H9 (cell line): ENCODE measurements at regions not wholly inside any gene's neighbourhood (a gene's known extent, or its start where the extent isn't known, plus 50 kb on each side); places are given as distances from the start of the nearest gene placed in this dataset.

Experiments used
- DNase-seq: peaks from one replicate; pipeline ENCODE4 v3.0.0-alpha.2; 2017
- H2AFZ ChIP-seq: one replicate; pipeline ENCODE4 v1.6.1; 2013; ENCODE audit warnings: mild to moderate bottlenecking, low read length, control low read depth, moderate library complexity
- H2AK5ac ChIP-seq: 2 replicates; pipeline ENCODE4 v1.6.1; 2013; ENCODE audit warnings: low read length, control low read depth, mixed read lengths; ENCODE audit not compliant: insufficient read length
- H2BK120ac ChIP-seq: one replicate; pipeline ENCODE4 v1.6.1; 2013; ENCODE audit warnings: low read depth, mild to moderate bottlenecking, low read length, control low read depth, inconsistent platforms; ENCODE audit not compliant: poor library complexity, severe bottlenecking
- H2BK12ac ChIP-seq: 2 replicates; pipeline ENCODE4 v1.6.1; 2013; ENCODE audit warnings: low read length, control low read depth, mixed read lengths, low read depth; ENCODE audit not compliant: insufficient read length
- H2BK15ac ChIP-seq: 2 replicates; pipeline ENCODE4 v1.6.1; 2013; ENCODE audit warnings: low read depth, low read length, control low read depth
- H2BK20ac ChIP-seq: one replicate; pipeline ENCODE4 v1.6.1; 2013; ENCODE audit warnings: low read depth, mild to moderate bottlenecking, low read length, control low read depth, inconsistent platforms; ENCODE audit not compliant: poor library complexity, severe bottlenecking
- H2BK5ac ChIP-seq: 2 replicates; pipeline ENCODE4 v1.6.1; 2013; ENCODE audit warnings: low read length, control low read depth, mixed read lengths; ENCODE audit not compliant: insufficient read length
- H3K14ac ChIP-seq: 2 replicates; pipeline ENCODE4 v1.6.1; 2013; ENCODE audit warnings: low read length, control low read depth; ENCODE audit not compliant: insufficient read depth
- H3K18ac ChIP-seq: 2 replicates; pipeline ENCODE4 v1.6.1; 2013; ENCODE audit warnings: low read depth, mild to moderate bottlenecking, mixed read lengths, low read length, control low read depth; ENCODE audit not compliant: insufficient read length
- H3K23ac ChIP-seq: 2 replicates; pipeline ENCODE4 v1.6.1; 2013; ENCODE audit warnings: low read length, control low read depth, mixed read lengths, low read depth; ENCODE audit not compliant: insufficient read length
- H3K23me2 ChIP-seq: 2 replicates; pipeline ENCODE4 v1.6.1; 2013; ENCODE audit warnings: low read depth, mild to moderate bottlenecking, mixed read lengths, low read length, control low read depth; ENCODE audit not compliant: insufficient read length, poor library complexity, severe bottlenecking
- H3K27ac ChIP-seq: 2 replicates; pipeline ENCODE4 v1.5.1; 2013; ENCODE audit warnings: low read length, control low read depth, mixed read lengths, low read depth; ENCODE audit not compliant: insufficient read length
- H3K27me3 ChIP-seq: 2 replicates; pipeline ENCODE4 v1.6.1; 2013; ENCODE audit warnings: low read length, control low read depth, inconsistent platforms; ENCODE audit not compliant: insufficient read depth
- H3K4ac ChIP-seq: 2 replicates; pipeline ENCODE4 v1.6.1; 2013; ENCODE audit warnings: low read depth, mild to moderate bottlenecking, control low read depth, inconsistent platforms, low read length, moderate library complexity
- H3K4me1 ChIP-seq: 2 replicates; pipeline ENCODE4 v1.6.1; 2013; ENCODE audit warnings: low read length, control low read depth, inconsistent platforms; ENCODE audit not compliant: insufficient read depth
- H3K4me2 ChIP-seq: 2 replicates; pipeline ENCODE4 v1.6.1; 2013; ENCODE audit warnings: low read length, control low read depth, mixed read lengths; ENCODE audit not compliant: insufficient read length, insufficient read depth
- H3K56ac ChIP-seq: 2 replicates; pipeline ENCODE4 v1.6.1; 2013; ENCODE audit warnings: low read depth, mild to moderate bottlenecking, mixed read lengths, low read length, control low read depth; ENCODE audit not compliant: insufficient read length
- H3K79me1 ChIP-seq: 2 replicates; pipeline ENCODE4 v1.6.1; 2013; ENCODE audit warnings: low read depth, mild to moderate bottlenecking, moderate library complexity, low read length, control low read depth, inconsistent platforms; ENCODE audit not compliant: insufficient read depth, poor library complexity, severe bottlenecking
- H3K79me2 ChIP-seq: 2 replicates; pipeline ENCODE4 v1.6.1; 2013; ENCODE audit warnings: low read length, control low read depth, inconsistent platforms; ENCODE audit not compliant: insufficient read depth
- H3K9ac ChIP-seq: 2 replicates; pipeline ENCODE4 v1.6.1; 2013; ENCODE audit warnings: low read length, control low read depth, mixed read lengths; ENCODE audit not compliant: insufficient read length; ENCODE audit errors: extremely low read depth
- H3K9me3 ChIP-seq: one replicate; pipeline ENCODE4 v1.6.1; 2013; ENCODE audit warnings: low read depth, low read length, inconsistent platforms; ENCODE audit not compliant: control insufficient read depth
- H3T11ph ChIP-seq: one replicate; pipeline ENCODE4 v1.6.1; 2013; ENCODE audit warnings: mild to moderate bottlenecking, low read length, control low read depth, inconsistent platforms
- H4K20me1 ChIP-seq: one replicate; pipeline ENCODE4 v1.6.1; 2013; ENCODE audit not compliant: control insufficient read depth, insufficient read length, insufficient read depth
- H4K5ac ChIP-seq: 2 replicates; pipeline ENCODE4 v1.6.1; 2013; ENCODE audit warnings: low read depth, mild to moderate bottlenecking, mixed read lengths, low read length, control low read depth; ENCODE audit not compliant: insufficient read length
- H4K8ac ChIP-seq: replicated peaks from 2 replicates; pipeline ENCODE4 v1.6.1; 2013; ENCODE audit warnings: low read length, control low read depth, mixed read lengths, low read depth; ENCODE audit not compliant: insufficient read length
- H4K91ac ChIP-seq: 2 replicates; pipeline ENCODE4 v1.6.1; 2013; ENCODE audit warnings: low read depth, mild to moderate bottlenecking, moderate library complexity, mixed read lengths, low read length, control low read depth; ENCODE audit not compliant: insufficient read length
- H3K27ac Mint-ChIP-seq, 3 experiments: 2 replicates in 2 of 3; 3 replicates in 1 of 3; pipeline ENCODE4 v1.8.0; 2020 to 2021; ENCODE audit warnings: mixed read lengths in 3 of 3, mild to moderate bottlenecking in 1 of 3, moderate library complexity in 1 of 3
- H3K27me3 Mint-ChIP-seq: 2 replicates; pipeline ENCODE4 v1.8.0; 2021; ENCODE audit warnings: low read depth, mild to moderate bottlenecking, moderate library complexity, mixed read lengths
- H3K36me3 Mint-ChIP-seq, 3 experiments: 2 replicates in 2 of 3; 3 replicates in 1 of 3; pipeline ENCODE4 v1.8.0; 2020 to 2021; ENCODE audit warnings: low read depth in 3 of 3, mixed read lengths in 3 of 3; ENCODE audit not compliant: insufficient read depth in 1 of 3
- H3K4me1 Mint-ChIP-seq, 2 experiments: 2 replicates each; pipeline ENCODE4 v1.8.0; 2020; ENCODE audit warnings: mixed read lengths in 2 of 2
- H3K4me3 Mint-ChIP-seq, 2 experiments: 2 replicates in 1 of 2; 3 replicates in 1 of 2; pipeline ENCODE4 v1.8.0; 2020 to 2021; ENCODE audit warnings: mild to moderate bottlenecking in 2 of 2, mixed read lengths in 2 of 2, moderate library complexity in 1 of 2
- H3K9me3 Mint-ChIP-seq, 2 experiments: 2 replicates in 1 of 2; 3 replicates in 1 of 2; pipeline ENCODE4 v1.8.0; 2020; ENCODE audit warnings: mild to moderate bottlenecking in 2 of 2, mixed read lengths in 2 of 2, moderate library complexity in 1 of 2
- WGBS: extraction: QIAGEN DNeasy Blood & Tissue Kit; methylation state at CpG from one replicate; pipeline ENCODE4 v1.1.7; 2013; ENCODE audit warnings: missing lambda C conversion rate, low lambda C conversion rate, mixed read lengths; ENCODE audit not compliant: insufficient read length; ENCODE audit errors: extremely low coverage; 5-methylcytosine and 5-hydroxymethylcytosine counted together
- TF ChIP-seq, protein P1 (sequence below): fragments of 200-600 bp; sonication (generic); conservative IDR thresholded peaks from 3 replicates; pipeline ENCODE4 v1.8.0; 2021; ENCODE audit warnings: antibody characterized with exemption, mild to moderate bottlenecking

DNA sequence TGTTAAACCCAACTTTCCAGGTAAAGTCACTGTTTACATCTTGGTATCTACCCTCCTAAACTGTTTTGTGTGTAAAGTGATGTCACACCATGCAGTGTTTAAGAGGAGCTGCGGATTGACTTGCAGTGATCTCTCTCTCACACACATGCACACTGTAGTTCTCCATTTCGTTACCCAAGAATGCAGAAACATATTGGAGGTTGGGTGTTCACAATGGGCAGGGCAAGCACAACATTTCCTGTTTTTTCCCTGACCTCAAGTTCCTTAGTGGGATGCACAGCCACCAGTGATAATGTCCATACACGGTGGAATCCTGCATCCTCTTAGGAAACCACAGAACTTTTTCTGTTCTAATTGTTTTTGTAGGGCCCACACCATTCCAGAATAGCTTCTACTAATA lies 85.3 kb upstream of the CFAP20DC start:
- H3T11ph ChIP-seq, result no peak overlapping the region
- no peak overlapping the region for H3K4me2 ChIP-seq
- no peak overlapping the region for H2BK12ac ChIP-seq
- H3K27me3 ChIP-seq, result no peaks in the 10 kb centered on the region
- no peaks in the 10 kb centered on the region for H3K27me3 Mint-ChIP-seq
- DNase-seq, result no peak
- H2BK5ac ChIP-seq, result no peak overlapping the region
- H3K23ac ChIP-seq, result no peak overlapping the region
- H3K79me1 ChIP-seq, result no peaks in the 10 kb centered on the region
- H3K27ac ChIP-seq, result no peak overlapping the region
- no peaks in the 10 kb centered on the region for H3K79me2 ChIP-seq
- no CpG with 5 or more reads among the region's 3 CpGs for WGBS
- no peak overlapping the region for H4K91ac ChIP-seq
- H4K5ac ChIP-seq, result no peak overlapping the region
- no peak overlapping the region for H4K8ac ChIP-seq
- H4K20me1 ChIP-seq, result no peaks in the 10 kb centered on the region
- no peak overlapping the region for H3K9ac ChIP-seq
- H2BK120ac ChIP-seq, result no peak overlapping the region
- no peak overlapping the region for H3K14ac ChIP-seq
- H3K27ac Mint-ChIP-seq, result no peak overlapping the region
- H3K4ac ChIP-seq, result no peak overlapping the region
- 0 out of 2 replicates have a peak, but pooled peaks cover 2% of the 10 kb centered on the region for H3K4me1 ChIP-seq
- H2AK5ac ChIP-seq, result no peak overlapping the region
- no peaks in the 10 kb centered on the region for H3K23me2 ChIP-seq
- TF ChIP-seq, protein P1, sequence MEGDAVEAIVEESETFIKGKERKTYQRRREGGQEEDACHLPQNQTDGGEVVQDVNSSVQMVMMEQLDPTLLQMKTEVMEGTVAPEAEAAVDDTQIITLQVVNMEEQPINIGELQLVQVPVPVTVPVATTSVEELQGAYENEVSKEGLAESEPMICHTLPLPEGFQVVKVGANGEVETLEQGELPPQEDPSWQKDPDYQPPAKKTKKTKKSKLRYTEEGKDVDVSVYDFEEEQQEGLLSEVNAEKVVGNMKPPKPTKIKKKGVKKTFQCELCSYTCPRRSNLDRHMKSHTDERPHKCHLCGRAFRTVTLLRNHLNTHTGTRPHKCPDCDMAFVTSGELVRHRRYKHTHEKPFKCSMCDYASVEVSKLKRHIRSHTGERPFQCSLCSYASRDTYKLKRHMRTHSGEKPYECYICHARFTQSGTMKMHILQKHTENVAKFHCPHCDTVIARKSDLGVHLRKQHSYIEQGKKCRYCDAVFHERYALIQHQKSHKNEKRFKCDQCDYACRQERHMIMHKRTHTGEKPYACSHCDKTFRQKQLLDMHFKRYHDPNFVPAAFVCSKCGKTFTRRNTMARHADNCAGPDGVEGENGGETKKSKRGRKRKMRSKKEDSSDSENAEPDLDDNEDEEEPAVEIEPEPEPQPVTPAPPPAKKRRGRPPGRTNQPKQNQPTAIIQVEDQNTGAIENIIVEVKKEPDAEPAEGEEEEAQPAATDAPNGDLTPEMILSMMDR, result no peak
- H3K56ac ChIP-seq, result no peak overlapping the region
- H3K36me3 Mint-ChIP-seq, result no peaks in the 10 kb centered on the region
- H3K9me3 ChIP-seq, result no peaks in the 10 kb centered on the region
- no peak overlapping the region for H3K4me3 Mint-ChIP-seq
- no peak overlapping the region for H2BK20ac ChIP-seq
- H2AFZ ChIP-seq, result no peak overlapping the region
- no peaks in the 10 kb centered on the region for H3K9me3 Mint-ChIP-seq
- no peak overlapping the region for H3K18ac ChIP-seq
- H2BK15ac ChIP-seq, result no peak overlapping the region
- peaks cover 11 to 18% of the 10 kb centered on the region in 2 experiments for H3K4me1 Mint-ChIP-seq
